Right lung (tissue), 2 donors: ENCODE measurements at regions not wholly inside any gene's neighbourhood (a gene's known extent, or its start where the extent isn't known, plus 50 kb on each side); places are given as distances from the start of the nearest gene placed in this dataset.
"Not testable (repeated sequence)": the region's sequence is repeated elsewhere in the genome, so short reads cannot be mapped to it uniquely, and the experiment has no call there.

Source experiments
- DNase-seq, 2 donors: peaks; one replicate each; pipeline ENCODE4 v3.0.0-alpha.2; 2013

DNA sequence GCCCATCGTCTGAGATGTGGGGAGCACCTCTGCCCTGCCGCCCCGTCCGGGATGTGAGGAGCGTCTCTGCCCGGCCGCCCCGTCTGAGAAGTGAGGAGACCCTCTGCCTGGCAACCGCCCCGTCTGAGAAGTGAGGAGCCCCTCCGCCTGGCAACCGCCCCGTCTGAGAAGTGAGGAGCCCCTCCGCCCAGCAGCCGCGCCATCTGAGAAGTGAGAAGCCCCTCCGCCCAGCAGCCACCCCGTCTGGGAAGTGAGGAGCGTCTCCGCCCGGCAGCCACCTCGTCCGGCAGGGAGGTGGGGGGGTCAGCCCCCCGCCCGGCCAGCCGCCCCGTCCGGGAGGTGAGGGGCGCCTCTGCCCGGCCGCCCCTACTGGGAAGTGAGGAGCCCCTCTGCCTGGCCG, 267.2 kb downstream of the MEF2C start:
- not testable (repeated sequence) for DNase-seq

DNA sequence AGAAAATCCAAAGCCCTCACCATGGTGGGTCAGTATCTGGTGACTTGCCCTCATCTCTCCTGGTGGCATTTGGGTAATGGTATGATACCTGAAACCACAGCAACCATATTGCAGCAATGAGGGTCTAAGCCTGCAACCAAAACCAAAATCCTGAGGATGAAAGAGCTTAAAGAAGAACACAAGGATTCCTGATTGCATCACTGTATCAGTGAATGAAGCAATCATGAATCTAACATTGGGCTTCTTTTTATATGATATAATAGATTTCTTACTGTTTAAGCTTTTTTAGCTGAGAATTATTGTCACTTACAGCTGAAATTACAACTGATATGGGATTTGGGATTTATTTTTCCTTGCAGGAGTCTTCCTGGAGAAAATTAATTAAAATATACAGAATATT, 269.9 kb downstream of the MEF2C start:
- no peak for DNase-seq

DNA sequence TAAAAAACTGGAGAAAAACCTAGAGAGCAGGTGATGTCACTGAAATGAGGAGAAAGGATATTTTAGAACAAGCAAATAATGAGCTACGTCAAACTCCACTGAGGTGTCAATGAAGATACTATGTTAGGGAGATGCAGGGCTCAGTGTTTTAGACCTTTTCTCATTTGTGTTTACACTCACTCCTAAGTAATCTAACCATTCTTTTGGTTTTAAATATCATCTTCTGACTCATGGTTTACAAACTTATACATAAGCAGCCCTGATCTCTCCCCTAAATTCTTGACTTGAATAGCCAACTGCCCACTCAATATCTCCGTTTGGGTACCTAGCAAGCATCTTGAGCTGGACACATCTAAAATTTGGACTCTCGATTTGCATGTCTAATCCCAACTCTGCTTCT, 272.4 kb downstream of the MEF2C start:
- no peak for DNase-seq

DNA sequence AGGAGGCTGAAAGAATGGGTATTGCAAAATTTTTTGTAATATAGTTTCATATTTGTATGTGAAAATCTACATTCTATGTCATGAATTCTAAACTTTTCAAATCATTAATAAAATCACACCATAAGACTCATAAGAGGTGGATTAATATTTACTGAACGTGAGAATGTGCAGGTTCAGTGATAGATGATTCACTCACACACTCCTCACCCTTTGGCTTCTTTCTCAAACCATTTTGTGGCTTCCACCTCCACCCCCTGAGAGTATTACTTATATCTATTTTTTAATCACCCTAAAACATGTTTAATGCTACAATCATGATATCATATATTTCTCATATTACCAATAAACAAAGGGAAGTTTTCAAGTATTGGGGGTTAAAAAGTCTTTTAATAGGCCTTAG, 275.5 kb downstream of the MEF2C start:
- no peak for DNase-seq

DNA sequence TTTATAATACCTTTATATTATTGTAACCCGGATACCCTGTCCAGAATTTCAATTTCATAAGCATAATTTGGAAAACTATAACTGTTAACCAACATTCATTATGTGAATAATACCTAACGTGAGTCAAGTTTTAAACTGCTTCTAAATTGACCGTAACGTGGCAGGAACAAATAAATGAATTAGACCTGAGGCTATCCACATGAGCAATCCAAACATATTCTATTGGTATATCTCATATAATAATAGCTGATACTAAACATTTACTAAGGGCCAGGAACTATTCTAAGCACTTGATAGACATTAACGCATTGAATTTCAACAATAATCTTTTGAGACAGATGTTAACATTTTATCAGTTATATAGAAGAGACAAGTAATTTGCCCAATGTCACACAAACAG, 276.4 kb downstream of the MEF2C start:
- no peak for DNase-seq

DNA sequence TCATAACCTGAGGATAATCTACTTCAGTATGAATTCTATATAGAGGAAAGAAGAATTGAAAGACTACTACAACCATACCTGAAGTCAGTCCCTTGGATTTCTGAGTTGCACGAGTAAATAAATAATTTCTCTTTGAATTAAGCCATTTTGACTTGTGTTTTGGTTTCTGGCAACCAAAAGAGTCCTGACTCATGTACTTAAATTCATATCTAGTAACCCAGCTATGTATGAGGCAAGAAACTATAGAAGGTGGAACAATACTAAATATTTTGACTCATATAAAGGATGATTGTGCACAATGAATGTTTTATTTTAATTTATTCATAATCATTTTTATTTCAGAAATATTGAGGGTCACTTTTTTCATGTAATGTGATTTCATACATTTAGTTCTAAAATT, 276.8 kb downstream of the MEF2C start:
- no peak for DNase-seq

DNA sequence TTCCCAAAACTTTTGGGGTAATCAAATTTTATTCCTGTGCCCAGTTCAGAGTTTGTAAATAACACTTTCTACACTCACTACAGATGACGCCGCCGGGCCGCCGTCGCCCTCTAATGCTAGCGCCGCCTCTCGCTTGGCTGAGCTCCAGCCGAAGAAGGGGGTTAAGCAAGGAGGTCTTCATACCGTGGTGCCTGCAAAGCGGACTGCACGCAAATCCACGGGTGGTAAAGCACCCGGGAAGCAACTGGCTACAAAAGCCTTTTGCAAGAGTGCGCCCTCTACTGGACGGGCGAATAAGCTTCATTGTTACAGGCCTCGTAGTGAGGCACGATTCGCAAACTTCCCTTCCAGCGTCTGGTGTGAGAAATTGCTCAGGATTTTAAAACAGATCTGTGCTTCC, 280.4 kb downstream of the MEF2C start:
- no peak for DNase-seq

DNA sequence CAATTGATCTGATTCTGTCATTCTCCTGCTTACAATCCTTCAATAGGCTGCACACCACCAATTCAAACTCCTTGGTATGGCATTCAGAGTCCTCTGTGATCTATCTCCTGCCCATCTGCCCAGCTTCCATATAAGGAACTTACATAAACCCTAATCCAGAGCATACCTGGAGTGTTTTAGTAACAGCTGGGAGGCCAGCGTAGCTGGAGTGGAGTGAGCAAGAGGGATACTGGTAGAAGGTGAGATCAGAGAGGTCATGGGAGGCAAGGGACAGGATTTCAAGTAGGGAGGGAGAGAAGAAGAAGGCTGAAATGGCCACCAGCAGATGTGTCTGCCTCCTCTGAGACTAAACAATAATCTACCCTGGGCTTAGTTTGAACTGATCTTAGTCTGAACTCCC, 288.5 kb downstream of the MEF2C start:
- no peak for DNase-seq

DNA sequence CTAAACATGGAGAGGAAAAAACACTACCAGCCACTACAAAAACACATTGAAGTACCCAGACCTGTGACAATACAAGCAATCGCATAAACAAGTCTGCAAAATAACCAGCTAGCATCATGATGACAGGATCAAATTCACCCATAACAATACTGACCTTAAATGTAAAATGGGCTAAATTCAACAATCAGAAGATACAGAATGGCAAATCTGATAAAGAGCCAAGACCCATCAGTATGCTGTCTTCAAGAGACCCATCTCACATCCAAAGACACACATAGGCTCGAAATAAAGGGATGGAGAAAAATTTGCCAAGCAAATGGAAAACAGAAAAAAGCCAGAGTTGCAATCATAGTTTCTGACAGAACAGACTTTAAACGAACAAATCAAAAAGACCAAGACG, 294.4 kb downstream of the MEF2C start:
- no peak for DNase-seq

DNA sequence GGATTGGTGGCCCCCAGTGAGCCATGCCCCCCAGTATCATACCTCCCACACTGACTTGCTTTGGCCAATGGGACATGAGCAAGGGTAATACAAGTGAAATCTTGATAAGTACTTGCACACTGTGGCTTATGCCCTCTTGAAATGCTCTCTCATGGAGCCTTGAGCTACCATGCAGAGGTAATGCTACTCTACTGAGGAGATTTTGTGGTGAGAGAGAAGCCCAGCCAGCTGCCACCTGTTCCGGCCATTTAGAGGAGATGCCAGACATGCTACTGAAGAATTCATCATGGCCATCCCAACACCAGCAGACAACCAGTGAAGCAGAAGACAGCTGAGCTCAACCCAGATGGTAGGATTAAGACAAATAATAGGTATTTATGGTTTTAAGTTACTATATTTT, 299.5 kb downstream of the MEF2C start:
- DNase-seq, result no peak

DNA sequence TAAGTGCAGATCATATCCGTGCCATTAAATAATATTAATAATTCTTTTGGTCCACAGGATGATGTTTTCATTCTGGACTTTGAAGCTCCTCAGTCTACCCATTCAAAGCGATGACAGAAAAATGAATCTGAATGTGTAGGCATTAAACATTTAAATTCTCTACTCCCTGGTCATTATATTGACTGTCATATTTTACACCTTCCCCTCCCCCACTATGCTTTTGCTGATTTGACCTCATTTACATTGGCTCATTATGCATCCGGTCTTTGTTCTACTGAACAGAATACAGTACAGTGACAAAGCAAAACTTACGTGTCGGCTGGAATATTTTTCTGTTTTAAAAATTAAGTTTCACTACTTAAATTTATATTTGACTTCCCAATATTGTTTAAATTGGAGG, 289.7 kb upstream of the TMEM161B start:
- DNase-seq, result no peak

DNA sequence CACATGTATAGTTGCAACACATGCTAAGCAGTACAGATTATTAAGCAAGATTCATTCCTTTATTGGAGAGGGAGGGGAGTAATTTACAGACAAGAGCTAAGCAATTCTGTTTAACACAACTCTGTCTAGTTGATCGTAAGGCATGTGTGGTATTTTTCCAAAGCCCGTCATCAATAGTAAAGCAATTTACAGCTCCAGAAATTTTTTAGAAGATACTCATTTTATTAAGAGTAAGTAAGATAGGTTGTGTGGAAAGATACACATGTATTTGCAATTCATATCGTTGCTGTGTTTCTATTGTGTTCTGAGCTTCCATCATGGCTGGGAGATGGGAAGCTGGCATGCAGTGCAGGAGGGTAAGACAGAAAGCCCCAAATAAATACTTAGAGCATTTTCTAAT, 289.2 kb upstream of the TMEM161B start:
- DNase-seq, result no peak

DNA sequence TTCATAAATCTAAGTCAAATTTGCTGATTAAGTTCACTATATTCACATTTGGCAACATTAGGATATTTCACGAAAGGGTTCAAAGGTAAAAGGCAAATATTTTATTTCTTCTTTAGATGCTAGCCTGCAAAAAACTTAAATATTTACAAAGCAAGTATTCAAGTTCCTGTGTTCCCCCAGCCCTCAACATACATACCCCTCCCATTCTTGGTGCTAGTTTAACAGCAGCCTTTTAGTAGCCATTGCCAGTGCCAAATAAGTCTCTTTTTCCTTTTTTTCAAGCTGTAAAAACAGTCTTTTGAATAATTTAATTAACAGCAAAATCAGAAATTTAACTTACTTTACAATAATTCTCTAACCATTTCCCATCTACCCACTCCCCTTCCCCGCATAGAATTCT, 288.5 kb upstream of the TMEM161B start:
- DNase-seq, result no peak

DNA sequence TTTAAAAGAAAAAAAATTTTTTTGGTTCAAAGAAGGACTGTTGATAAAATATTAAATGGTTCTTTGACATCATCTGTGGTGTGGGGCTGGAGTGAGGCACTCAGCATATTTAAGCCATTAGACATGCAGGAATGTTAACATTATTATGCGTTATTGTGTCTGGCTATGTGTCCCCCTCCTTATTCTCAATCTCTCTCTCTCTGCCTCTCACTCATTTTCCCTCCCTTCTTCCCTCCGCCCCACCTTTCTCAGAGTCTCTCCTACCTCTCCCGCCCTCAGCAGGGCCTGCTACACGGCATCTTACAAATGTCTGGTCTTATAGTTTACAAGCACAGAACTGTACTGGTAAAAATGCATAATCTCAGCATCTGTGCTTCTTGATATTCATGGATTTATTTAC, 287.8 kb upstream of the TMEM161B start:
- no peak for DNase-seq

DNA sequence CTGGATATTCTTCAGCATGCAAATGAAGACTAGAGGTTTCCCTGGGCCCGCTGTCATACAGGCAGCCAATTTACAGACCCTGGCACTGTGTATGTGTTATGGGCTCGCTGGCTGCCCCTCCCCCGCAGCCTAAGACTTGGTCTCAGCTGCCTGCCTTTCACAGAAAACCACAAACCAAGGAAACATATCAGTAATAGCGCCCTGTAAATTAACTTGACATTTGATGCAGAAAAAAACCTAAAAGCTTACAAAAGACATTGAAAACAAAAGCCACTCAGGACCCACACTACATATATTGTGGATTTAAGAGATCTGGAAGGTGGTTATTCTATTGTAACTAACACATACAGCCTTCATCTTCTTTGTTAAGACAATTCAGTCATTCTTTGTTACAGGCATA, 287.0 kb upstream of the TMEM161B start:
- DNase-seq, result no peak

DNA sequence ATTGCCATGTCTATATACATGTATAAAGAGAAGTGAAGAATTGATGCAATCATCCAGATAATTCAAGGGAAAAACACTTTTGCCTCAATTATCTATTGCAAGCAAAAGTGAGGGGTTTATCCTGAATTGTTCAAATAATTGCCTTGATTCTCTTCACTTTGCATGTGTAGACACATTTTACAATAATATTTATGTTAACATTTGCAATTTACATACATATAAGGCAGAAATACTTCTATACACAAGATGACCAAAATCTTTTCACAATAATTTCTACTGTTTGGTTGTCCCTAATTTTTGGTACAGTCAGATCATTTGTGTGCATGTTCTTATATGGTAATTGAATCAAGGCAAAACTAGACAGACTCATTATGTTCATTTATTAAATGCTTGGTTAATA, 285.3 kb upstream of the TMEM161B start:
- no peak for DNase-seq

DNA sequence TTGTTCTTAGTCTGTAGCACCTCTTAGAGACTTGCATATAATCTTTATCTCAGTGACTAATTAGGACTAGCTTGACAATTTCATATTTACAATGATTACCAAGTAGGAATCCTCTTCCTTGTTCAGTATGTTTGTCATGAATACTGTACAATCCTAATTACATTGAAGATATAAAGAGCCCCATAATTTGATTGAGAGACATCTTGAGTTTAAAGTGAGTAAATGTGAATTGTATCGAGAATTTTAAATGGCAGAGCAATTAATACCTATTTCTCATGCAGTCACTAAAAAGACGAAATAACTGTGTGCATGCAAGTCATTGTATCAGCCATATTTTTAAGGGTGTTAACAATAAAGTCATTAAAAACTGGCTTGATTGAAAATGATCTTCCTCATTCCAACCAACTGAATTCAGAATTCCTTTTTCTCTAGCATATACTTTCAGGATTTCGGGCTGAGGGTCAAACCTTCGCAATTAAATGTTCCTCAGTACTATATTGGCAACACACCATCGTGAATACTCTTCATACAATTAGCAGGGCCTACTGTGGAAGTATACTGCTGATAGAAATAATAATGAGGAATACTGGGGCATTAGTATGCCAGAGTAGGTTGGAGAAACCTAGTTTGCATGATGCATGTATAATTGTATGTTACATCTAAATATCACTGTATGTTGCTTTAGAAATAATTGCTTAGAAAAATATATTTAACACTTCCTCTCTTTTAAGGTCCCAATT, 284.7 kb upstream of the TMEM161B start:
- DNase-seq, result no peak

DNA sequence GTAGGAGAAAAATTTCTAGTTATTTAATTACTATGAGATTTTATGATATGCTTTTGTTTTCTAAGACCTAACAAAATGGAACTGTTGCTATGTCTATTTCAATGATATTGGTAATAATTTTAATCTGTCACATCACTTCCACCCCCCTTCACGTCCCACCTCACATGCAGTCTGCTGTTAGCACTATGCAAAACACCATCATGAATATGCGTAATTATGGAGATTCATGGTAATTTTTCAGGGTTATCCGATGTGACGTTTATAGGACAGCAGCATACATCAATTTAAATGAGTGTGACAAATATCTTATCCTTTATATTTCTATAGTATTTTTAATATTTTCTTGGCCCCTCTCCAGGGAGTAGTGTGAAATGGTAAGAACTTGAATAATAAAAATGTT, 283.8 kb upstream of the TMEM161B start:
- no peak for DNase-seq

DNA sequence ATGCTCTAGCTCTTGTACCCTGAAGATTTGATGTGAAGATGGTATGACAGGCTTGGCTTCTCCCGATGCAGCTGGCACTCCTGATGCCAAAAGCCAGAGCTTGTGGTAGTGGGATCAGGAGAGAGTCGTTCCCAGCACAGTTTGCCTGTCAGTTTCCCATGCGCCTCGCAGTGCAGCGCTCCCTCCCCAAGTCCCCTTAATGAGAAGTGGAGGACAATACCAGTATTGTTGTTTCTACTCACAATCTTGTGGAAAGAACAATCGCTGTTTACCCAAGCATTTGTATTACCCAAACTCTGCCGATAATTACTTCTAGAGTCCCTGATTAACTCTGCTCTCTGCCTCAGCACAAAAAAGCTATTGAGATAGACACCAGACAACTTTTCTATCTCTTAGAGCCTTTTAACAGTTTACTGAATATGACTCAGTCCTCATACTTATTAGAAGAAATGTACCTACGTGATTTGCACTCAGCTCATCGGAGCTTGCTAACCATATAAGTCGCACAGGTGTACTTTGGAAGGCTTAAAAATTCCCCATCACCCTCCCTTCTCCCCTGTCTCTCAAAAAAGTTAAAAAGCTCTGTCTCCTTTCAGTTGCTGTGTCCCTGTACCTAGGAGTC, 283.2 kb upstream of the TMEM161B start:
- no peak for DNase-seq

DNA sequence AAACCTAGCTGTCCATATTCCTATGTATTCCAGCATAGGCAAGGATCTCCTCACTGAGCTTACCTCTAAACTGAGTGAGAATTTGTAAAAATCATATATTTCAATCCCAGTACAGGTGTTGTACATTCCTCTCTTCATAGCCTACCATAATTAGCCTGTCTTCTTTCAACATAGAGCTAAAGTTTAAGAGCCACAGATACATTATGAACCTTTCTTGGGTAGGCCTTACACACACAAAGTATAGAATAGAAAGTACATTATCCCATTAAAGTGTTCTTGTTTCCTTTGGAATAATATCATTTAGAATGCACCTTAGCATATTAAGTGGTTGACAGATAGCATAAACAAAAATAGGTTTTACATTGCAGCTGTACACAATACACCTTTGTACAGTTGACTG, 282.1 kb upstream of the TMEM161B start:
- DNase-seq, result no peak

DNA sequence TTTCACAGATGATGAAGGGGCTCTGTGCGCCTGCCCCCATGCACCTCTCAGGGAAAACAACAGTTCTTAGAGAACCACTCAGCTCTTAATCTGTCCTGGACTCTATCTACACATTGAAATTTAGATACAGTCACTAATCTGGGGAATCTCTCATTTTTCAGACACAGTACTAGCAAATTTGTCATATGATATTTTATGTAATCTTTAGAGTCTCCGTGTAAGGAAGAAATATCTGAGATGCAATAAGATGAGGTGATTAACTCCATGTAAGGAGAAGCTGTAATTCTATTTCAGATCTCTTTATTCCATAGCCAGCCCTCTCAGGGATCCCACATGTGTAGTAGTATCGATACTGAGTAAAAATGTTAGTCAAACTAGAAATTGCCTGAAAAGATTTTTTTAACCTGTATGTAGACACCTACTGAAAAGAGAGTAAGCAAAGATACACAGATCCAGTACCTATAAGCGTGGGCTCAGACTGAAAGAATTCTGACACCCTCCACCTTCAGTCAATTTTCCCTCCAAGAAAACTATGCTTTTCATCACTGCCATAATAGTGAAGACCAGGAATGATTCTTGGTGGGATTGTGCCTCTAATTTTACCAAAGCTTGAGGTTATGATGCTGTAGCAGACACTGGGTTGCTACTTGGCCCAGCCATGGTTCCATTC, 279.6 kb upstream of the TMEM161B start:
- no peak for DNase-seq

DNA sequence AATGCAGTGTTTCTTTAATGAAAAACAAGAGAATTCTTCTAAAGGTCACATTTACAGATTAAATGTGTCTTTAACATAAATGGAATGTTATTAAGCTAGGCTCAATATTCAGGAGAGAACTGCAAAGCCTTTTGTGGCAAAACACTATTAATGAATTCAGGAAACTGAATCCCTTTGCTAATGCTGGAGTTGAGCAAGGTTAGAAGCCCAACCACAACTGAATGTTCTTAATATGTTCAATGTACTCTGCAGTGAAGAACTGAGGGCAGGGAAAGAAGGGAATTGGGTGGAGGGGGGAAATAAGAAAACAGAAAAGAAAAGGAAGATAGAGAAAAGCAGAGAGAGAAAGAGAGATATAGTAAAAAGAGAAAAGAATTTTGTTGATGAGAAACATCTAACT, 276.7 kb upstream of the TMEM161B start:
- no peak for DNase-seq

DNA sequence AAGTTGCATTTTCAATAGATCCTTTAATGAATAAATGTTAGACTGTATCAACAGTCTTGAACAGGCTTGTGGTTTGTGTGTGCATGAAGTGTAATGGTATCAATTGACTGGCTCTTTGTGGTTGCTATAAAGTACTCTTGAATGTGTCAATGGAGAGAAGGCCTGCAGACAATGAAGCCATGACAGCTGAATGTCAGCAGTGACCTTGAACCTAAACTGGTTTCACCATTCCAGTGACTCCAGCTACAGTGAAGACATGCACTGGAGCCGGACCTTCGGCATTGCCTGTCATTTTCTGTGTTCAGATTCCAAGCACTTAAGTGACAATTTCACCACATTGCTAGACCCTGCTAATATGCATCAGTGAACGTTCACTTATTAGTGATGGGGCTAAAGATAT, 276.0 kb upstream of the TMEM161B start:
- no peak for DNase-seq
